GM18517 (cell line): ENCODE measurements at regions not wholly inside any gene's neighbourhood (a gene's known extent, or its start where the extent isn't known, plus 50 kb on each side); places are given as distances from the start of the nearest gene placed in this dataset.

Source experiments
- ATAC-seq: cut with Tn5 transposase; IDR thresholded peaks from one replicate; pipeline ENCODE4 v1.9.1; 2021; ENCODE audit warnings: mild to moderate bottlenecking, moderate library complexity; ENCODE audit not compliant: unreplicated experiment

- no peak for ATAC-seq
Observed at GRCh38 chr5:120988941-120989340, 524.8 kb downstream of the PRR16 start.

GRCh38 chr5:120991569-120991968 lies 527.5 kb downstream of the PRR16 start:
- no peak for ATAC-seq

GRCh38 chr5:120994112-120994511 lies 530.0 kb downstream of the PRR16 start:
- no peak for ATAC-seq

GRCh38 chr5:120999550-120999949 lies 535.5 kb downstream of the PRR16 start:
- ATAC-seq = no peak

DNA sequence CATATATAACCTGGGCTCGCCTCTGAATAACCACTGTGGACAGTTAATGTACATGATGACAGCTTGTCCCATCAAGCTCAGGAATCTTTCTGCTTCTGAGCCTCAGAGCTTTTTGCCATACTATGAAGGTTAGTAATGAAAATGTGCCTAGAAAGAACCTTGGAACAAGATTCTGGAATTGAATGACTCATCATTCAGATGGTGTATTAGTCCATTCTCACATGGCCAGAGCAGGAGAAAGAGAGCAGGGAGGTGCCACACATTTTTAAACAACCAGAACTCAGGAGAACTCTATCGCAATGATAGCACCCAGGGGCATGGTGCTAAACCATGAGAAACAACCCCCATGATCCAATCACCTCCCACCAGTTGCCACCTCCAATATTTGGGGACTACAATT lies 542.1 kb downstream of the PRR16 start:
- ATAC-seq = no peak

DNA sequence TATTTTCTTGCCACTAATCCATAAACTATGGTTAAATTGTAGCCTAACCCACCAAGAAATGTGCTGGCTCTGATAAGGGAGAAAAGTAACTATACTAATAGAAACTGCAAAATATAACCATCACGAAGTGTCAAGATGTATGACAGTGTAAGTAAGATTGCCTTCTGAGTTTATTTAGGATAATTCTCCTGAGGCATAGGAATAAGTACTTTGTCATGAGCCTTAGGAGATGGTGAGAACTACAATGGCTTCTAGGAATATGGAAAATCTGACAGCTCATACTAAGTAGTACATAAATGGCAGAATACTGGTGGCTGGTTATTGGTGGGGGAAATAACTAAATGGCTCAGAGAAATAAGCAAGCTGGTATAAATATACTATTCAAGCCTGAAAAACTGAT lies 543.9 kb downstream of the PRR16 start:
- ATAC-seq = no peak

GRCh38 chr5:121009058-121009457 lies 545.0 kb downstream of the PRR16 start:
- ATAC-seq = no peak

DNA sequence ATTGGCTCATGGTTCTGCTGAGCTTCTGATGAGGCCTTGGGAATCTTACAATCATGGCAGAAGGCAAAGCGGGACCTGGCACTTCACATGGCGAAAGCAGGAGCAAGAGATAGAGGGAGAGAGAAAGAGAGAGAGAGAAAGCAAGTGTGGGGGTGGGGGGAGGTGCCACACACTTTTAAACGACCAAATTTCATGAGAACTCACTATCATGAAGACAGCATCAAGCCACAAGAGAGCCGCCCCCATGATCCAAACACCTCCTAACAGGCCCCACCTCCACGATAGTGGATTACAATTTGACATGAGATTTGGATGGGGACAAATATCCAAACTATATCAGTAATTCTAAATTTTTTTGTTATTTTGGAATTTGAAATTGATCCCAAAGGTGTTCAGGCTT lies 553.9 kb downstream of the PRR16 start:
- no peak for ATAC-seq

DNA sequence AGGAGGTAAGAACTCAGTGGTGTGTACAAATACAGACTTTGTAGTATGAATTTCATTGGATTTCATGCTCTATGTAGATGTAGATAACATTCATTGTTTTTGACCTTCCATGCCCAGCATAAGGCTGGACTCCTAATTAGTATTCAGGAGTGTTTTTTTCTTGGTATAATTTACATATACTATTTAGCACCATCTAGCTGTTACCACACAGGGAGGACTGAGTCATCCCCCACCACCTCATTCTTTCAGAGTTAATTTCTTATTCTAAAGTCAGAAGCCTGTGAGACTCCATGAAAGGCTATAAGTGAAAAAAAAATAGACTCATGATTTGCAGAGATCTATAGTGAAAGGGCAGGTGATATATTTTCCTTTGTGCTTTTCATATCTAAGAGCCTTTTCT lies 555.0 kb downstream of the PRR16 start:
- no peak for ATAC-seq

DNA sequence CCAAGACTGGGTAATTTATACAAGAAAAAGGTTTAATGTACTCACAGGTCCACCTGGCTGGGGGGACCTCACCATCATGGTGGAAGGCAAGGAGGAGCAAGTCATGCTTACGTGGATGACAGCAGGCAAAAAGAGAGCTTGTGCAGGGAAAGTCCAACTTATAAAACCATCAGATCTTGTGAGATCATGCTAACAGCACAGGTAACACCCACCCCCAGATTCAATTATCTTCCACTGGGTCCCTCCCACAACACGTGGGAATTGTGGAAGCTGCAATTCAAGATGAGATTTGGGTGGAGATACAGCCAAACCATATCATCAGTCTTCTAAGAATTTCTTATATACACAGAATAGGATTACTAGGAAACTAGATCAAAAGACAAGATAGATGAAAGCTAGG lies 555.6 kb downstream of the PRR16 start:
- no peak for ATAC-seq

GRCh38 chr5:121021681-121022080 lies 557.6 kb downstream of the PRR16 start:
- ATAC-seq = no peak

DNA sequence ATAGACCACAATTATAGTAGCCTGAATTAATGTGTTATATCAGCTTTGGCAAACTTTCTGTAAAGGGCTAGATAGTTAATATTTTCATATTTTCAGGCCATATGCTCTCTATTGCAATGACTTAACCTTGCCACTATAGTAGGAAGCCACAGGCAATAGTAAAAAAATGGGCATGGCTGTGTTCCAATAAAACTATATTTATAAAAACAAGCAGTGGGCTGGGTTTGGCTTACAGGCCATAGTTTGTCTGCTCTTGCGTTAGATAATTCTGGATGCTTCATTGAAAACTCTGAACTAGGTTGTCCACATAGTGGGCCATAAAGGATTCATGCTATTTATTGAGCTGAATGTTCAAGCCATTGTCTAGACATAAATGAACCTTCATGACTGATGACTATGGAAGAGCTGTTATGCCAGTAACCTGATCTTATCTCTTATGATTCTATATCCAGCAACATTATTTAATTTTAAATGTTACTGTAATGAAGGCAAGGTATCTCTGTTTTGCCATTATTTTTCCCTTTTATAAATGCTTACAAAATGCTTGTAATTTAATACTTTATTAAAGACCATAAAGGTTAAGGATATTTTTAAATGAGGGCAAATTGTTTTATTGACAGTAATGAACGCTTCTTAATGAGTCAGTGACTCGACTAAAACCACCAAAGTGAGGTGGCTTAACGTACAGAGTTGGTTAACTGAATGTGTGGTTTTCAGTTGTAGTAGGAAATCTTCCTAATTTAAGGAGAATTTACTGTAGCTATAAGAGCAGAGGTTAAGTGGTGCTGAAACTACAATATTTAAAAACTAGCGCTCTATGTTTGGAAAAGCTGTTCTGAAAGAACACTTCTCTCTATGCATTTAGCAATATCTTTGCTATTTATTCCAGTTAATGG lies 560.6 kb downstream of the PRR16 start:
- no peak for ATAC-seq

GRCh38 chr5:121025671-121026070 lies 561.6 kb downstream of the PRR16 start:
- no peak for ATAC-seq

DNA sequence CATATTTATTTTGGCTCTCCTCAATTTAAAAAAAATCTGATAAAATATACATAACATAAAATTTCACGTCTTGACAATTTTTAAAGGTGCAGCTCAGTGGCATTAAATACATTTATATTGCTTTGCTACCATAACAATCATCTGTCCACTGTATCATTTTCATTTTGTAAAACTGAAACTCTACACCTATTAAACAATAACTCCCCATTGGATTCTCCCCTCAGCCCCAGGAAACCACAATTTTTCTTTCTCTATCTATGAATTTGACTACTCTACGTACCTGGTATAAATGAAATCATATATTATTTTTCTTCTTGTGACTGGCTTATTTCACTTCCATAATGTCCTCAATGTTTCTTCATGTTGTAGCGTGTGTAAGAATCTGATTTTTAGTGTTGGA lies 563.5 kb downstream of the PRR16 start:
- peak; percentile 63 for ATAC-seq

DNA sequence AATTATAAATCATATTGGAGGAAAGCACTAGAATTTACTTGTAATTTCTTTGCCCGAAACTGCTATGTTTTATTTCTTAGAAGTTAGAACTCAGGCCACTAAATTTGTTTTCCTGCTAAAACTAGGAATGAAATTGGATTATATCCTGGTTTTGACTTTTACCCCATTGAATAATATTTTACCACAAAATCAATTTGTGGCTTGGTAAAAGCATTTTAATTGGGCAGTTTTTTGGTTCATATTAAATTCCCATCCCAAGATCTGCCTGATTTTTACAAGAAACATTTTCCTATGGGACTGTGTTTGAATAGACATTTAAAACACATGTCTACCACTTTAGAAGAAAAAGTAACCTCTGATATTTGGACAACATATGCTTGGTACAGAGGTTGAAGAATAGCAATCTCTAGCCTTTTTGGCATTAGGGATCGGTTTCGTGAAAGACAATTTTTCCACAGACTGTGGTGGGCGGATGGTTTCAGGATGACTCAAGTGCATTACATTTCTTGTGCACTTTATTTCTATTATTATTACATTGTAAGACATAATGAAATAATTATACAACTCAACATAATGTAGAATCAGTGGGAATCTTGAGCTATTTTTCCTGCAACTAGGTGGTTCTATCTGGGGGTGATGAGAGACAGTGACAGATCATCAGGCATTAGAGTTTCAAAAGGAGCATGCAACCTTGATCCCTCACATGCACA lies 565.6 kb downstream of the PRR16 start:
- ATAC-seq = no peak

- ATAC-seq = no peak
Observed at GRCh38 chr5:121031491-121031890, 567.4 kb downstream of the PRR16 start.

DNA sequence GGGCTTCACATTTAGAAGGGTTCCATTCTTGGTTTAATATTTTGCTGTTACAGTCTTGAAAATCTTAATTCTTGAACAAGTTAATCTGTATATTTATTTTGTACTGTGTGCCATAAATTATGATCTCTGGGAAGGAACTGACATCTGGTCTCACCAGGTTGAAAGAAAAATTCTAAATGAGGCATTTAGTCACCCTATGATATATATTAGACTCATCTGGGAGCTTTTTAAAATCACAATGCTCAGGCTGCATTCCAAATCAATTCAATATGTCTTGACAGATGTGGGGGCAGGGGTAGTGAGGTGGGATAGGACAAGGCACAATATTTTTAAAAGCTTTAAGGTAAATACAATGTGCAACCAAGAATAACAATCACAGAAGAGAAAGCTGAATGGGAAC lies 569.2 kb downstream of the PRR16 start:
- ATAC-seq = no peak

- ATAC-seq = no peak
Observed at GRCh38 chr5:121038438-121038837, 574.3 kb downstream of the PRR16 start.

DNA sequence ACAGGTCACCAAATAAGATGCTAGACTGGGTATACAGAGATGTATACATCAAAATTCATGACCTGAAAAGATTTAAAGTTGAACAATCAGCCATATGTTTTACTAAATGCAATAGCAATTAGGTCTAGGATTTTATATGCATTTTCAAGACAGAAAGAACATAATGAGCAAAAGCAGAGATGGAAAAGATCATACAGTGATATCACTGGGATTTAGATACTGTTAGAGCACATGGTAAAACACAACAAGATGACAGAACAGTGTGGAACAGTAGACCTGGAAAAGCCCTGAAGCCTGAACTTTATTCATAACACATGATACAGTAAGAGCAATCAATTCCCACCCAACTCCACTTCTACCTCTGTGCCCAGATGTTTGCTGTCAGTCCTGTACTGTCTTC lies 585.9 kb downstream of the PRR16 start:
- ATAC-seq = no peak

- ATAC-seq = no peak
Observed at GRCh38 chr5:121053055-121053985, 589.2 kb downstream of the PRR16 start.

- ATAC-seq = no peak
Observed at GRCh38 chr5:121055586-121055985, 591.5 kb downstream of the PRR16 start.
